MM.1S (cell line): ENCODE measurements at regions not wholly inside any gene's neighbourhood (a gene's known extent, or its start where the extent isn't known, plus 50 kb on each side); places are given as distances from the start of the nearest gene placed in this dataset.

Experiments
- CTCF ChIP-seq: fragments of 300-600 bp; sonication (generic); IDR thresholded peaks from 2 replicates; pipeline ENCODE4 v1.5.1; 2016; ENCODE audit warnings: antibody characterized with exemption, low read length, mixed read lengths
- EZH2 ChIP-seq: fragments of 300-600 bp; sonication (generic); optimal IDR thresholded peaks from 2 replicates; pipeline ENCODE3; 2017; ENCODE audit warnings: low read depth, mild to moderate bottlenecking, antibody characterized with exemption, low read length, mixed read lengths

- no peak for TF ChIP-seq CTCF
- no peak for TF ChIP-seq EZH2
Measured at GRCh38 chr3:30502051-30502741, 104.2 kb upstream of the TGFBR2 start.
